ENCODE measurements at regions not wholly inside any gene's neighbourhood (a gene's known extent, or its start where the extent isn't known, plus 50 kb on each side); places are given as distances from the start of the nearest gene placed in this dataset.

DNA sequence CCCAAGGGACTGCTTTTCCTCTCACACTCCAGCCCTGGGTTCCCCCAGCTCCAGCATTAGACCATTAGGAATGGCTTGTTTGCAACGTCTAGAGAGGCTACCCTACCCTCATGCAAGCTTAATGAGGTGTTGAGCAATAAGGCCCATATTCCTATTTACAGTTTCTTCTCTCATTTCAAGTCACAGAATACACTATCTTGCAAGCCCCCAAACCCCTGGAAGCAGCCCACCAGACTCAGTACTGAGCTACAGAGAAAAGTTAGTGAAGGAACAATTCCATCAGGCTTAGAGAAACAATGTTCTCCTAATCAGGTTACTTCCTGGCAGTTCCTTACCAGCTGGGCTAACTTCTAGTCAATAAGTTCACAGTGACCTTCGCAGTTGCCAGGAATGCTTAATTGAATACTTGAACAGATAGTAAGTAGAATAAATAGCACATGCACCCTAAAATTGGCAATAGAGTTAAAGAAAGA lies 606.5 kb upstream of the NOX3 start:
- no peak overlapping the region for H3K27ac Mint-ChIP-seq (ENCODE audit: unreplicated experiment)
- no peak for DNase-seq
- H3K36me3 Mint-ChIP-seq (ENCODE audit: unreplicated experiment): no peaks in the 10 kb centered on the region
- no peak overlapping the region for H3K4me3 Mint-ChIP-seq (ENCODE audit: unreplicated experiment)
- H3K27me3 Mint-ChIP-seq (ENCODE audit: unreplicated experiment): peaks cover 1% of the 10 kb centered on the region
- TF ChIP-seq, protein P1, sequence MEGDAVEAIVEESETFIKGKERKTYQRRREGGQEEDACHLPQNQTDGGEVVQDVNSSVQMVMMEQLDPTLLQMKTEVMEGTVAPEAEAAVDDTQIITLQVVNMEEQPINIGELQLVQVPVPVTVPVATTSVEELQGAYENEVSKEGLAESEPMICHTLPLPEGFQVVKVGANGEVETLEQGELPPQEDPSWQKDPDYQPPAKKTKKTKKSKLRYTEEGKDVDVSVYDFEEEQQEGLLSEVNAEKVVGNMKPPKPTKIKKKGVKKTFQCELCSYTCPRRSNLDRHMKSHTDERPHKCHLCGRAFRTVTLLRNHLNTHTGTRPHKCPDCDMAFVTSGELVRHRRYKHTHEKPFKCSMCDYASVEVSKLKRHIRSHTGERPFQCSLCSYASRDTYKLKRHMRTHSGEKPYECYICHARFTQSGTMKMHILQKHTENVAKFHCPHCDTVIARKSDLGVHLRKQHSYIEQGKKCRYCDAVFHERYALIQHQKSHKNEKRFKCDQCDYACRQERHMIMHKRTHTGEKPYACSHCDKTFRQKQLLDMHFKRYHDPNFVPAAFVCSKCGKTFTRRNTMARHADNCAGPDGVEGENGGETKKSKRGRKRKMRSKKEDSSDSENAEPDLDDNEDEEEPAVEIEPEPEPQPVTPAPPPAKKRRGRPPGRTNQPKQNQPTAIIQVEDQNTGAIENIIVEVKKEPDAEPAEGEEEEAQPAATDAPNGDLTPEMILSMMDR (IDR thresholded peaks at IDR 0.05; ENCODE audit: partially characterized antibody, unreplicated experiment): no peak
- H3K4me1 Mint-ChIP-seq (ENCODE audit: low read depth, unreplicated experiment): no peaks in the 10 kb centered on the region
- H3K9me3 Mint-ChIP-seq (ENCODE audit: unreplicated experiment): no peaks in the 10 kb centered on the region

DNA sequence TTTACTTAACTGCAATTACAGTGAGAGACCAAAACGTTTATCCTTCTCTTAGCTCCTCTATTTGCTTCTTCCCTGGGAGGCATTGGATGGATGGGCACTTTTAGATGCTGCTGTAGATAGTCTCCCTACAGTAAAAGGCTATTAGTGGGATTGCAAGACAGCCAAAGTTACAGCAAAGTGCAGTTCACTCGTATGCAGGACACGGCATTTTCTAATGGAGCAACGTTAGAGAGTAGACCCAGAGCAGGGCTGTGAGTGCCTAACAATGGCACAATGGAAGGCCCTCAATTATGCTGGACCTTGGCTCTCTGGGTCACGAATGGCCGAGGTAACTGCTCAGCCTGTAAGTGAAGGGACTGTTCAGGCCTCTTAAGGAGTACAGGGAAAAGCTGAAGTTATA lies 605.8 kb upstream of the NOX3 start:
- no peaks in the 10 kb centered on the region for H3K4me1 Mint-ChIP-seq (ENCODE audit: low read depth, unreplicated experiment)
- no peak overlapping the region for H3K27ac Mint-ChIP-seq (ENCODE audit: unreplicated experiment)
- no peak overlapping the region for H3K4me3 Mint-ChIP-seq (ENCODE audit: unreplicated experiment)
- no peaks in the 10 kb centered on the region for H3K9me3 Mint-ChIP-seq (ENCODE audit: unreplicated experiment)
- DNase-seq: no peak
- TF ChIP-seq, protein P1 (IDR thresholded peaks at IDR 0.05; ENCODE audit: partially characterized antibody, unreplicated experiment): no peak
- H3K36me3 Mint-ChIP-seq (ENCODE audit: unreplicated experiment): no peaks in the 10 kb centered on the region
- H3K27me3 Mint-ChIP-seq (ENCODE audit: unreplicated experiment): peaks cover 1% of the 10 kb centered on the region

- Mint-ChIP-seq H3K9me3 (ENCODE audit: unreplicated experiment) (peaks cover 3% of the 10 kb centered on the region), H3K4me3 (ENCODE audit: unreplicated experiment) (no peak overlapping the region), H3K27me3 (ENCODE audit: unreplicated experiment) (peaks cover 1% of the 10 kb centered on the region), H3K36me3 (ENCODE audit: unreplicated experiment) (no peaks in the 10 kb centered on the region), H3K4me1 (ENCODE audit: low read depth, unreplicated experiment) (no peaks in the 10 kb centered on the region), H3K27ac (ENCODE audit: unreplicated experiment) (no peak overlapping the region)
- no peak for DNase-seq
- TF ChIP-seq, protein P1 (IDR thresholded peaks at IDR 0.05; ENCODE audit: partially characterized antibody, unreplicated experiment): no peak
These were observed 604.4 kb upstream of the NOX3 start for GRCh38 chr6:156060013-156060412.

- H3K36me3 Mint-ChIP-seq (ENCODE audit: unreplicated experiment): no peaks in the 10 kb centered on the region
- peaks cover 3% of the 10 kb centered on the region for H3K9me3 Mint-ChIP-seq (ENCODE audit: unreplicated experiment)
- TF ChIP-seq, protein P1 (IDR thresholded peaks at IDR 0.05; ENCODE audit: partially characterized antibody, unreplicated experiment): no peak
- no peaks in the 10 kb centered on the region for H3K4me1 Mint-ChIP-seq (ENCODE audit: low read depth, unreplicated experiment)
- H3K27me3 Mint-ChIP-seq (ENCODE audit: unreplicated experiment): peaks cover 5% of the 10 kb centered on the region
- H3K27ac Mint-ChIP-seq (ENCODE audit: unreplicated experiment): no peak overlapping the region
- H3K4me3 Mint-ChIP-seq (ENCODE audit: unreplicated experiment): no peak overlapping the region
- DNase-seq: no peak
These were observed 602.7 kb upstream of the NOX3 start for GRCh38 chr6:156058356-156058755.

GRCh38 chr6:156057869-156058268 lies 602.2 kb upstream of the NOX3 start:
- H3K27ac Mint-ChIP-seq (ENCODE audit: unreplicated experiment): no peak overlapping the region
- no peak overlapping the region for H3K4me3 Mint-ChIP-seq (ENCODE audit: unreplicated experiment)
- H3K9me3 Mint-ChIP-seq (ENCODE audit: unreplicated experiment): peaks cover 3% of the 10 kb centered on the region
- H3K27me3 Mint-ChIP-seq (ENCODE audit: unreplicated experiment): peaks cover 5% of the 10 kb centered on the region
- peak; percentile 18 for DNase-seq
- H3K4me1 Mint-ChIP-seq (ENCODE audit: low read depth, unreplicated experiment): no peaks in the 10 kb centered on the region
- TF ChIP-seq, protein P1 (IDR thresholded peaks at IDR 0.05; ENCODE audit: partially characterized antibody, unreplicated experiment): no peak
- no peaks in the 10 kb centered on the region for H3K36me3 Mint-ChIP-seq (ENCODE audit: unreplicated experiment)
